HG03460 (cell line): ENCODE measurements at regions not wholly inside any gene's neighbourhood (a gene's known extent, or its start where the extent isn't known, plus 50 kb on each side); places are given as distances from the start of the nearest gene placed in this dataset.
A peak's percentile ranks its signal among the peaks of the same experiment; 100 is the strongest.

Experiments
- ATAC-seq: cut with Tn5 transposase; IDR thresholded peaks from one replicate; pipeline ENCODE4 v1.9.1; 2021; ENCODE audit not compliant: unreplicated experiment

DNA sequence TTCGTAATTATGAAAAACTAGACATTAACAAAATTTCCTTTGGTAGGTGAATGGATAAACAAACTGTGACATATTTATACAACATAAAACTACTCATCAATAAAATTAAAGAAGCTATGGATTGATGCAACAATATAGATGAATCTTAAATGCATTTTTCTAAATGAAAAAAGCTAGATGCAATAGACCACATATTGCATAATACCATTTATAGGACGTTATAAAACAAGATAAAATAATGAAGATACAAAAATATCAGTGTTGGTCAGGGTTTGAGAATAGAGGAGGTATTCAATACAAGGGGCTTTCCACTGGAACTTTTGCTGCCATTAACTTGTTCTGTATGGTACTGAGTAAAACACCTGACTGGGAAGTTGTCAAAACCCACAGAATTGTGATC, 314.4 kb downstream of the GRB14 start:
- no peak for ATAC-seq

DNA sequence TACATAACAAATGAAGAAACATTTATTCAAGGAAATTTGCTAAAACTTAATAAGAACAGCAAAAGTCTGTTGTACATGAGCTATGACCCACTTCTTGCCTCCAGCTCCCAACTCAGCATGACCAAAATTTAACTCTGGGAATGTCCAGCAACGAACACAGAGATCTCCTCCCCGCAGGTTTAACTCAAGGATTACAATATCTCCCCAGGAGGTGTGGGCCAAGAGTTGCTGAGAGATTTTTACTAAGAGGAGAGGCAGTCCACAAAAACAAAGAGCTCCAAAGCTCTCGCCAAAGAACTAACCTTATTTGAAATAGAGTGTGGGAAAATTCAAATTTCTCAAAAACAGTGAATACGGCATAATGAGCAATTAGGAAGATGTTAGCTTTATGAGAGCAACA, 318.5 kb downstream of the GRB14 start:
- no peak for ATAC-seq

DNA sequence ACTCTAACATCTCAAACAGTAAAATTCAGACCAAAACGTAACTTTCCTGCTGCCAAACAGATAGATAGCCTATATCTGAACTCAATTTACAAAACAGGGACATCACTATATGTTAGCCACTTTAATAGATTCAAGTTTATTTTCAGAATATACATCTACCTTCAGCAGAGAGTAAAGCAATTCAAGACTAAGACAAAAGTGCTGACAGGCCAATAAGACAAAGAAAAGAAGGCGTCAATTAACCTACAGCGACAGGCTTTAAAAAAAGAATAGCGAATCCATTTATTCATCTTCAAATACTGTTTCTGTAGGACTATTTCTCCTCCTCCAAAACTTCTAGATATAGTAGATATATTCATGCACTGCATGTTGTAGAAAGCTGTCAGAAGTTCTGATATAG, 333.0 kb downstream of the GRB14 start:
- ATAC-seq: no peak

DNA sequence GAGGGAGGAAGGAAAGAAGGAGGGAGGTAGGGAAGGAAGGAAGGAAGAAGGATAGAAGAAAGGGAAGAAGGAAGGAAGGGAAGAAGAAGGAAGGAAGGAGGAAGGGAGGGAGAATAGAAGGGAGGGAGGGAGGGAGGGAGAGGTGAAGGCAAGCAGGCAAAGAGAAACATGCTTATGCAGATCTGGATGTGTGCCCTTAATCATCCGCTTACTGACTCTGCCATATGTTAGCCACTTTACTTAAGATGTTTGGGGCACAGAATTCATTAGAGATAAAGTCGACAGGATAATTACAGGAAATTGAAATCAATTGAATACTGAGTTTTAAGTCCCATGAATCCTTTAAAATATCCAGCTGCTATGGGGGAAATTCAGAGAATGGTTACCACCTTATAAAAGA, 334.2 kb downstream of the GRB14 start:
- ATAC-seq: no peak

DNA sequence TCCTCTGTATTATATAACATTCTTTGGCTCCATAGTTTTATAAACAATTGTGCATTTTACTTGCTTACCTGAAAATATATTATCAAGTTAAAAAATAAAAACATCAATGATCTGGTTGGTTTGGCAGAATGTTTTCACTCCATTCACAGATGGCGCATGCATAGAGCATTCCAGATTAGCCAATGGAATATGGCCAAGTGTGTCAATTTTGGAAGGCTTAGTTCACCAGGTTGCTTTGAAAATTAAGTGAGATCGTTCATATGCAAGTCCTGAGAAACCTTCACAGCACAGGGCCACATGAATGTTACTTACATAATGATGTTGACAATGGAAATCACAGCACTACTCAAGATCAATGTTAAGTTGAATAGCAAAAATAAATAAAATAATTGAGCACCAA, 335.7 kb downstream of the GRB14 start:
- no peak for ATAC-seq

DNA sequence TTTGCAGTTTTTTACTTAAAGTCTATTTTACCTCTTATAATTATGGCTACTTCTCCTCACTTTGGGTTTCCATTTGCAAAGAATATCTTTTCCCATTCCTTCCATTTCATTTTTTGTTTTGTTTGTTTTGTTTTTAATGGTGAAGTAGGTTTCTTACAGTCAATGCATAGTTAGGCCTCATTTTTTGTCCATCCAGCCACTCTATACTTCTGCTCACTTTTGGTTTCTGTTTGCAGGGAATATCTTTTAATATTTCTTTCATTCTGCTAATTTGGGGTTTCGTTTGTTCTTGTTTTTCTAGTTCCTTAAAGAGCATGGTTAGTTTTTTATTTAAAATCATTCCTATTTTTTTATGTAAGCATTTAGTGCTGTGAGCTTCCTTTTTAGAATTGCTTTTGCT, 339.4 kb downstream of the GRB14 start:
- no peak for ATAC-seq

DNA sequence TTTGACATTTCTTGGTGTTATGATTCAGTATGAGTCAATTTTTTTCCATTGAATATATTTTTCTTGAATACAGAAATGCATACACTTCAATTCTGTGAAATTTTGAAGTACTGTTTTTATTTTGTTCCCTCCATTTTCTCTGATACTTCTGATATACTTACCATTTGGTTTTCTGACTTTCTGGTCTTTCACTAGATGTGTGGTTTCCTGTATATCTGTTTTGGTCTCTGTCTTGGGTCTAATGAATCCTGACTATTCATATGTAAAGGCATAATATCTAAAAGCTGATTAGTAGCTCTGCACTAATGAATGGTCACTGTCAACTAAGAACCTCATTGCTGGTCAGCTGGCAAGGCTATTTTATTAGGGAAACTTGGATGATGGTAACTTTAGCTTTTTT, 345.6 kb downstream of the GRB14 start:
- ATAC-seq: no peak

DNA sequence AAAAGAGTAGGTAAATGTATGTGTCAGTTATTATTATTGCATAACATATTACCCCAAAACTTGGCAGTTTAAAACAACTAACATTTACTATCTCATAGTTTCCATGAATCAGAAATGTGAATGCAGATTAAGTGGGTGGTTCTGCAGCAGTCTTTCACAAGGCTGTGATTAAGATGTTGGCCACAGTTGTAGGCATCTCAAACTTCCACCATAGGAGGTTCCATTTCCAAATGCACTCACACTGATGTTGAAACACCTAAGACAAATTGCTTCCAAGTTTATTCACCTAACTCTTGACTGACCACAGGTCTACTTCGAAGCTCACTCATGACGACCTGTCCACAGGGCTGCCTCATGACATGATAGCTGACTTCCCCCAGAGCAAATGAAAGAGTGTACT, 360.8 kb downstream of the GRB14 start:
- no peak for ATAC-seq

DNA sequence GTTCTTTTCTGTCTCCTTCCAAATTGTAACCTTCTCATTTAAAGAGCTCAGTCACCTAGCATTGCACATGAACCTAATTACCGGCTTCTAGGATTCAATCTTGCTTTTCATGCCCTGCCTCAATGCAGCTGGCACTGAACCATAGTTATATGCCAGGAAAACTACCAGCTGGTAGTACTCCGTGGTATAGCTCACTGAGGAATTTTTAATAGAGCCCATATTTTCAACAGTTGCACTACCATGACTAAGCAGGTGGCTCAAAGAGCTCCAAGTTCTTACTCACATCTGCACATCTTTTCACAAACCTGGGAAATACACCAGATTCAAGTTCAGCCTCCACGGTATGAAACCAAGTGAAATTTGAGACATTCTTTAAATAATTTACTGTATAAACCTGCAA, 363.5 kb downstream of the GRB14 start:
- ATAC-seq: no peak

DNA sequence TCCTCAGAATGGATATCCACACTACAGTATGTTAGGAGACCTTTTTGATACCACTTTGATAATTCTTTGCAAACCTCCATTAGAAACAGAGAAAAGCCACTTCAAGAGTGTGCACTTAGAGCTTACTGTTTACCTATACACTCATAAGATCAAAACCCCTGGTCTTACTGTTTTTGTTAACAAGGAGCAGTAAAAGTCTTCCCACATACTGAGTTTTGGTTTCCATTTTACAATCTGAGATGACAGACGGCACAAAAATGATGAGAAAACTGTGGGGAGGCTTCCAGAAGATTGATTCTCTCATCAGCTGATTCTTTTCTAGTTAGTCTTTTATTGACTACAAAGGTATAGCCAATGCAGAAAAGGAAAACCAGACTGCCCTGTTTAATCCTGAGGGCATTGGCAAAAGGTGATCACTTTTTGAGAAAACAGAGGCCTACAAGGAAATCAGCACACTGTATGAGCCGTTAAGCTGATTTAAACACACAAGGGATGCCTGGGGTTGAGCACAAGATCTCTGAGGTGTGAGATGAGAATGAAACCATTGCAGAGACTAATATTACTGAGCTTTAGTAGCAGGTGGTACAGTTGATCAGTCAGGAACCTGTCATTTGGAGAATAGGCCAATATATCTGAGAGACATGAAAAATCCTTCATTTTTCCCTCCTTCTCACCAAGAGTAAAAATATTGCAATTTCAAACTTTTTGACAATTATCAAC, 368.6 kb downstream of the GRB14 start:
- ATAC-seq: peak; percentile 72

DNA sequence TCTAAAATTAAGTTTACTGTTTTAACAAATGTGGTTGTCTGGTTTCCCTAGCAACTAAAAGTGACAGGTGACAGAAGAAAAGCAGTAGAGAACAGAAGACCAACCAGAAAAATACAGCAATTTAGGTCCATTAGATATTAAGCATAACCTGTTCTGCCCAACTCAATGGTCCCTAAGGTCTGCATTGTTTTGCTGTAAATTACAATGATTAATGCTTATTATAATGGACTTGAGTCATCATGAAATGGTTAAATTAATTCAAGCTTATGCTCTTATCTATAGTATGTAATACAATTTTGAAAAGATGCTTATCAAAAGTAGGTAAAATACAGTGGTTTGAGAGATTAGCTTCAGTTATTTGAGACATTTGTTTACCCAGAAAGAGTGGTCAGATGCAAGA, 378.0 kb downstream of the GRB14 start:
- ATAC-seq: no peak

DNA sequence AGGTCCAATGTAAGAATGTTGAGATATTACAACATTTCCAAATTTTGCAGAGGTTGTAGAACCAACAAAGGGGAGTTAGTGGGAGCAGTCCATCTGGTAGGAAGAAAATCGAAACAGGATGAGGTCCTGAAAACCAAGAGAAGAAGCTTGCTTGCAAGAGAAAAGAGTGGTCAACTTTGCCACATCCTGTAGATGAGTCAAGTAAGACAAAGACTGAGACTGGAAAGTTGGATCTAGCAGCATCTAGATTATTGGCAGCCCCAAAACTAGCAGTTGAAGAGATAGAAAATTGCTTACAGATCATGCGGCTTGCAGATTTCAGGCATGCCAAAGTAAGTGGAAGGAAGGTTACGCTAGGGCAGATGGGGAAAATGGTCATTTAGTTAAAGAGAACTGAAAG, 378.9 kb downstream of the GRB14 start:
- no peak for ATAC-seq

DNA sequence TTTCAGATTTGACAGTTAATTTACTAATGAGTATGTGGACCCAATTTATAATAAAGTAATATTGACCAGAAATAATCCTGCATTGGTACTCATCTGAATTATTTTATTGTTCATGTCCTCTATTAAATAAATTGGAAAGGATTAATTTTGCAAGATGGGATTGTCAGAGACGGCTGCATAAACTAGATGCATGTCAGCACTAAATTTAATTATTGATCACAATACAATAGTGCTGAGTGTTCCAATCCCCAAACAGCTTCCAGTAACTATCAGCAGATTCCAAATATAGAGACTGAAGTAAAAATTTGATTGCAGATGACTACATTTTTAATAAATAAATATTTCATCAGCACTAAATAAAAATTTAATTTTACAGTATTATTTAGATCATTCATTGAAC, 387.2 kb downstream of the GRB14 start:
- ATAC-seq: no peak

DNA sequence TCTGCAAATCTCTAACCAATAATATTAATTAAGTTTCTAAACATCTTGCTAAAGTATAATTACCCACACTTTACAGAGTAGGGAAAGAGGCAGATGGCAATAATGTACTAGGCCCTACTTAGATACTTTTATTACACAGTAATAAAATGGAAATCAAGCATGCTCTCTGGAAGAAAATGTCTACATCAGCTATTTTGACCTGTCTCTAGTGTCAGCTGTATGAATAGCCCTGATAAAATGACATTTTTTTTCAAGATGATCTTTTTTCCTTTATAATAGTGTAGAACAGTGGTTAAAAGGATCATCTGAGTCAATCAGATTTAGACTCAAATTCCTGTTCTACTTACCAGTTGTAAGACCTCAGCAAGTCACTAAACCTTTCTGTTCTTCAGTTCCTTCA, 397.3 kb downstream of the GRB14 start:
- ATAC-seq: no peak

DNA sequence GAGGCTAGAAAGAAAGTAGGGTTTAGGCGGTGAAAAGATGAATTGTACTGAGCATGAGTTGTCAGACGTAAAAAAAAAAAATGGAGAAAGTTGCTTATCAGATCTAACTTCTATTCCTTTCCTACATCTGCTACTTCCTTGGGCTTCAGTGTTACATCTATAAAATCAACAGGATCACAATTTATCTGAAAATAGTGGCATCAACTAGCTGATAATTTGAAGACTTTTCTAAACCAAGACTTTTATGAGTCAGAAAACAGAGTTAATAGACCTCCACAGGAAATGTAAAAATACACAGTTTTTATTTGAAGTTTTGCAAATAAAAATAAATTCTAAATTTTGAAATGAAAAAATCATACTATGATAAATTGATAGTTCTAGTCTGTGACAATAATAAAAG, 399.8 kb downstream of the GRB14 start:
- no peak for ATAC-seq

DNA sequence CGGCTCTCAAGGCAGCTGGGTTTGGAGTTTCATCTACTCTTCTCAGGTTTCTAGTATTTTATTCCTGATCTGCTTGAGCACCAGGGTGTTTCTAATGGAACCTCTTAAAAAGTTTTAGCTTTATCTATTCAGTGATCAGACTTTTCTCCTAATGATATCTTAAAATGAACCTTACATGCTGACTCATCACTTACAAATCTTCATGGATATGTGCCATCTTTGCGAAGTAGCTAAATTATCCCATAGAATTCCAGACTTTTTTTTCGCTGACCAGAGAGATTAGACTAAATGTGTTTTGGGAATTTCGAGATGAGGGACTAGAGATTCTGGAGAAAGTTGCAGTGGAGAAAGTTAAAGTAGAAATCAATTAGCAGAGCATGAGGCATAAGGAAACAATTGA, 401.0 kb downstream of the GRB14 start:
- ATAC-seq: no peak

DNA sequence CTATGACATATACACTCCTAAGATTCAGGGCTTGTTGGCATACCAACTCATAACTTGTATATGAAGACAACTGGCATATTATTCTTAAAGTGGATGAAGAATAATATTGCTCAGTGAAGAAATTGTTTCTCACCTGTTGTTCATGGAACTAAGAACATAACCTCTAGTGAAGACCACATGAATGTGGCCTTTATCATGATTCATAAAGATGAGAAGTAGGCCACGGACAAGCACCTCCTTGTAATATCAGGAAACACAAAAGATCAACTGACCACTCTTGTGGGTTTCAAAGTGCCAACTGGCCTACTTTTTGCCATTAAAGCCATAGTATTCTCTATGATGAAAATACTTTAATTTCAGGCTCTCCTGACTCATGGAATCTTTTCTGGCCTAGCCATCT, 407.4 kb downstream of the GRB14 start:
- ATAC-seq: no peak

DNA sequence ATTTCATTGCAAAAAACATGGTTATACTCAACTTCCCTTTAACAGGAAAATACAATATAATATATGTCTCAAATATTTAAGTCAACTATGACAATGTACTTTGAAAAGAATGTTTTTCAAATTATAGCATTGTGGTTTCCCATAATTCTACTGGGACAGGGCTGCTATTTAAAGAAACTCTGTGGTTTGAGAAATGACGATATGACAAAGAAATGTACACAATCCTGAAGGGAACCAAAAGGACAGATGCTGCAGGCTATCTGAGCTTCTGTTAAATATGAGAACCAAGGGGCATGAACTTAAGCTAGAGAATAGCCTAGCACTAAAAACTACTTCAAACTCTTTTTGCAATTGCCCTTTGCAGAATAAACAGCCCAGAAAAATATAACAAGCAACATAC, 415.9 kb downstream of the GRB14 start:
- no peak for ATAC-seq

DNA sequence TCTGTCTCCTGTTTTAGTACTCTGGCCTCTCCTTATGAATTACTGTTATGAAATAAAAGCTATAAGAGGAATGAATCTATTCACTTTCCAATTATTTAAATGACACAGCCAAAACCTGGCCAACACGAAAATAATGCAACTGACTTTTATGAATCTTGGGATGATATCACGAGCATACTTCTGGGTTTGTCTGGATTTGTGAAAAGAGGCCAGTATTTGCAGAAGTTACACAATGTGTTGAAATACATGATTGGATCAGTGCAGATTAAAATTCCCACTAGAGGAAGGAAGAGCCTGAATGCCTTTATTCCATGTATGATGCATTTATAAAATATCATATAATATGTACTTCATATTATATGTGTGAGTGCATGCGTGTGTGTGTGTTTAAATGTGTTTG, 418.2 kb downstream of the GRB14 start:
- ATAC-seq: no peak

DNA sequence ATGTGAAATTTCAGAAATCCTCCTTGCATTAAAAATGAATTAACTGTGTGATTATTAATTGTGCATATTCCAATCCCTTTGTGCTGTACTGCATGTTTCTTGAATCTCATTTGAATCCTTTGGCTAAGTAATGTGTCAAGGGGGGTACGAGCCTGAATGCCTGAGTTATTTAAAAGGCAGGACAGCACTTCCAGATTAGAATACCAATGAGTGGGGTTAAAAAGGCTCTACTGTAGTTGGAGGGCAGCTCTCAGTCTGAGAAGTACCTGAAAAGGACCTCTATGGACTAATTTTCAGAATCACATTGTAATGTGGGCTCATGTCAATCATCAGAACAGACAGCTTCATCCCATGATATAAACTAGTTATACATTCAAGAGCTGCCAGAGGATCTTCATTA, 423.0 kb downstream of the GRB14 start:
- no peak for ATAC-seq

DNA sequence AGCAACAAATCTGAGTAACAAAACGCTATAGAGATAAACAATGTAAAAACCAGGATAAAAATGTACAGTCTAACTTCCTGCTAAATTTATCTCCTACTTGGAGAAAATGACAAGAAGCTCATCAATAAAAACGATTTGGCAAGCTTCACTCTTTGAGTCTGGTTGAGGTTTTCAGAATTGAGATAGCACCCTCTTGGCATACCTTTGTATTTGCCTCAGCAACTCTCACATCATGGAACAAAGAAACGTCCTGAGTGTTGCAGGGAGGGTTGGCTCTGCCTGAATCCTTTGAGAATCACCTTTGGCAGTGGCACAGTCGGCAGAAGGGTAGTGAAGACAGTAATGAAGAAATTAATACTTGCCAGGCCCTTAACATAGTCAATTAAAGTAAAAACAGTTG, 430.6 kb downstream of the GRB14 start:
- no peak for ATAC-seq

DNA sequence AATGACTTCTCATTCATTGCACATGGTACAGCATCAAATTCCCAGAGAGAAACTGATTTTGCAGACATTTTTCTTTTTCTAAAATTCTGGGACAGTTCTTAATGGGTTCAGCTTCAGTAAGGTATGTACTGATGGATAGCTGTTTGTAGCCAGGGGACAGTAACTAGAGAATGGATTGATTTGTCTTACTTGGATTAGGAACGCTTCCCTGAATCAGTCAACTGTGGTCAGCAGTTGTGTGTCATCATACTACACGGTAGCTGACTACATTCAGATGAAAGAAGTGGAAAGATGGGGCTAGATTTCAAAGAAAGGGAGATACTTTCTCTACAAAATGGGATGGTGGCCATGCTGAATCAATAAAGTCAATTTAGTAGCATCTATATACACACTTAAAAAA, 431.4 kb downstream of the GRB14 start:
- ATAC-seq: no peak

DNA sequence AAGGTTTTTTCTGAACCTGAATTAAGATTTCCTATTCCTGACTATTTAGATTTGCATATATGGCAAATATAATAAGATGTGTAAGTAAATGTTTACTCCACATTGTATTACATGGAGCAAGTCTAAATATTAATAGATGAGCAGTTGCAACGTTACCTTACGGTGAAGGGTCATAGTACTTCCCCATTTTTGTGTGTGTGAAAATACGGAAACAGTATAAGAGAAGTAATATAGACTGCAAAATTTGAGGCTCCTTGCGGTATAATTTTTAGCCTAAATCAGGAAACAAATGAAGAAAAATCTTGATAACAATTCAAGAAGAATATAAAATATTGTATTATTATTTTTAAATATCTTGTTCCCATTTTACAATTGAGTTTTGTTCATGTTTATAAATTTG, 434.2 kb downstream of the GRB14 start:
- no peak for ATAC-seq

DNA sequence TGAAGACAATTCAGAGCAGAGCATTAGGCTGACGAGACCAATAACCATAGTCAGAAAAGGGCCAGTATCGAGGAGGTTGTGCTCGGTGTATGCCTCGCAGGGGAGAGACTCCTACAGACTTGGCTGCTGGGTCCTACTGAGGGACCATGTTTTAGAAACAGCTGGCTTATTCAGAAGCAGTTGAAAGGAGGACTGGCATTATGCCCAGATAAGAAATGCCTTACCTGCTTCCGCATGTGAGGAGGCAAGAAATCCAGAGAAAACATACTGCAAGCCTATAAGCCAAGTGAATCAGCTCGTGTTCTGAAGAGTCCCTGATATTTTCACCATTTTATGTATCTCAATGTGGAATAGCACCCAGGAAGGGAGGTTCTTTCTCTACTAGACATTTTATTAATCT, 434.7 kb downstream of the GRB14 start:
- no peak for ATAC-seq
